K562 (cell line): ENCODE measurements at regions not wholly inside any gene's neighbourhood (a gene's known extent, or its start where the extent isn't known, plus 50 kb on each side); places are given as distances from the start of the nearest gene placed in this dataset.

ENCODE experiments used
- ATAC-seq: fragments of 200-7000 bp; cut with Tn5 transposase; 3 replicates; pipeline ENCODE4 v1.9.1; 2020; ENCODE audit warnings: moderate library complexity
- BruUV-seq: library from RNA; stranded (reverse); fragments of 400-500 nt; replicated peaks from 2 replicates; lab custom pipeline; 2021; lab: Mats Ljungman, UMichigan
- CTCF ChIA-PET: fragments of 300-600 bp; formaldehyde crosslinking; extraction: SDS; loops from one replicate; lab custom pipeline; 2021; ENCODE audit warnings: low intra/inter-chr PET ratio; lab: Yijun Ruan, JAX
- POLR2A ChIA-PET: fragments of 300-600, 350-650 bp; sonication (Branson Sonifier 250); formaldehyde crosslinking; extraction: SDS; loops from one replicate; lab custom pipeline; 2021; ENCODE audit warnings: antibody characterized with exemption, inconsistent platforms; lab: Yijun Ruan, JAX
- DNase-seq, 4 experiments: peaks; one replicate each; pipeline versions ENCODE4 v3.0.0 to v3.0.0-alpha.2; 2011 to 2018; ENCODE audit warnings: low spot score in 3 of 4, mixed read lengths in 3 of 4; ENCODE audit errors: extremely low read depth in 1 of 4
- FAIRE-seq: peaks from 2 replicates; lab custom pipeline; 2011; peaks lifted over from hg19 to GRCh38; lab: Jason Lieb, UNC
- H2AFZ ChIP-seq: 2 replicates; pipeline ENCODE4 v1.6.0; 2011; ENCODE audit warnings: low read depth, low read length, control low read depth, inconsistent platforms
- H3K27ac ChIP-seq: fragments of 200-600 bp; 3 replicates; pipeline ENCODE4 v1.8.0; 2011; ENCODE audit warnings: low read depth, mild to moderate bottlenecking, control low read depth, inconsistent platforms, low read length, moderate library complexity, mixed read lengths; ENCODE audit errors: extremely low read depth
- H3K27me3 ChIP-seq, 2 experiments: fragments of 300-600 bp in 1 of 2; 2 replicates in 1 of 2; 3 replicates in 1 of 2; pipeline versions ENCODE4 v1.6.0 to v1.8.0; 2011; ENCODE audit warnings: inconsistent platforms in 2 of 2, low read length in 2 of 2, mild to moderate bottlenecking in 1 of 2, mixed read lengths in 1 of 2, moderate library complexity in 1 of 2; ENCODE audit not compliant: control insufficient read depth in 2 of 2, insufficient read depth in 2 of 2
- H3K36me3 ChIP-seq: fragments of 300-600 bp; 3 replicates; pipeline ENCODE4 v1.8.0; 2011; ENCODE audit warnings: mild to moderate bottlenecking, low read length, inconsistent platforms; ENCODE audit not compliant: control insufficient read depth, insufficient read depth
- H3K4me1 ChIP-seq, 2 experiments: fragments of 200-600 bp in 1 of 2; replicated peaks in 1 of 2; 2 replicates in 1 of 2; 3 replicates in 1 of 2; pipeline versions ENCODE4 v1.5.1 to v1.8.0; 2011; ENCODE audit warnings: inconsistent platforms in 2 of 2, low read length in 2 of 2, mild to moderate bottlenecking in 1 of 2, mixed read lengths in 1 of 2, moderate library complexity in 1 of 2; ENCODE audit not compliant: control insufficient read depth in 2 of 2, insufficient read depth in 2 of 2
- H3K4me2 ChIP-seq: 2 replicates; pipeline ENCODE4 v1.6.1; 2011; ENCODE audit warnings: low read length, control low read depth, inconsistent platforms, mixed read lengths; ENCODE audit not compliant: insufficient read depth
- H3K4me3 ChIP-seq: fragments of 200-600 bp; sonication (generic), shearing (Covaris generic); 2 replicates; pipeline ENCODE4 v1.5.1; 2016; ENCODE audit warnings: control low read depth, inconsistent platforms
- H3K79me2 ChIP-seq: fragments of 200-600 bp; 3 replicates; pipeline ENCODE4 v1.8.0; 2011; ENCODE audit warnings: low read length, inconsistent platforms; ENCODE audit not compliant: control insufficient read depth, insufficient read depth
- H3K9ac ChIP-seq, 2 experiments: 2 replicates each; pipeline versions ENCODE4 v1.6.0 to v1.6.1; 2011; ENCODE audit warnings: low read depth in 2 of 2, low read length in 2 of 2, control low read depth in 1 of 2, inconsistent platforms in 1 of 2, mild to moderate bottlenecking in 1 of 2, mixed read lengths in 1 of 2; ENCODE audit not compliant: insufficient read depth in 1 of 2
- H3K9me1 ChIP-seq: one replicate; pipeline ENCODE4 v1.6.0; 2011; ENCODE audit warnings: inconsistent platforms, mild to moderate bottlenecking, low read length, moderate library complexity; ENCODE audit not compliant: control insufficient read depth, insufficient read depth
- H3K9me3 ChIP-seq: replicated peaks from 2 replicates; pipeline ENCODE4 v1.5.1; 2011; ENCODE audit warnings: low read depth, low read length, inconsistent platforms; ENCODE audit not compliant: control insufficient read depth, insufficient read depth
- H4K20me1 ChIP-seq: replicated peaks from 2 replicates; pipeline ENCODE4 v1.6.1; 2011; ENCODE audit warnings: low read length, inconsistent platforms, mixed read lengths; ENCODE audit not compliant: control insufficient read depth, insufficient read depth
- ARID1B ChIP-seq: fragments of 450-650 bp; IDR thresholded peaks from 2 replicates; pipeline ENCODE4 v1.6.1; 2016; ENCODE audit warnings: antibody characterized with exemption, mild to moderate bottlenecking, inconsistent platforms
- ELF4 ChIP-seq: fragments of 450-650 bp; formaldehyde crosslinking; IDR thresholded peaks from 2 replicates; pipeline ENCODE4 v1.4.0; 2022; ENCODE audit warnings: missing genetic modification characterization
- HNRNPL ChIP-seq: fragments of 200-400 bp; formaldehyde crosslinking; IDR thresholded peaks from 2 replicates; pipeline ENCODE4 v1.6.1; 2017; ENCODE audit warnings: low read depth, mild to moderate bottlenecking, low read length
- MAFF ChIP-seq: IDR thresholded peaks from 2 replicates; pipeline ENCODE4 v1.6.1; 2012; ENCODE audit warnings: low read length, improper control_type of control experiment
- MCM3 ChIP-seq: fragments of 450-650 bp; IDR thresholded peaks from 2 replicates; pipeline ENCODE4 v1.6.1; 2016
- MTA1 ChIP-seq: fragments of 450-650 bp; IDR thresholded peaks from 2 replicates; pipeline ENCODE4 v1.6.1; 2017; ENCODE audit warnings: borderline replicate concordance
- POLR3A ChIP-seq: IDR thresholded peaks from 2 replicates; pipeline ENCODE4 v1.6.1; 2011; ENCODE audit warnings: borderline replicate concordance, mild to moderate bottlenecking, moderate library complexity; ENCODE audit not compliant: insufficient read length, insufficient read depth; ENCODE audit errors: extremely low read depth
- PPARD ChIP-seq: fragments of 250-450 bp; sonication (Bioruptor Pico); IDR thresholded peaks from 2 replicates; pipeline ENCODE4 v1.8.0; 2022; ENCODE audit warnings: inconsistent platforms, mild to moderate bottlenecking, moderate library complexity
- SMC3 ChIP-seq: conservative IDR thresholded peaks from 2 replicates; pipeline ENCODE4 v1.6.1; 2011; ENCODE audit warnings: low read depth, low read length, improper control_type of control experiment; ENCODE audit not compliant: insufficient read depth
- TCF7L2 ChIP-seq: fragments of 150-350 bp; IDR thresholded peaks from 2 replicates; pipeline ENCODE4 v1.6.1; 2016; ENCODE audit warnings: low read depth, mild to moderate bottlenecking, low read length, moderate library complexity
- XRCC4 ChIP-seq: IDR thresholded peaks from one replicate; pipeline ENCODE4 v1.6.1; 2011; ENCODE audit not compliant: insufficient read depth, insufficient read length; ENCODE audit errors: extremely low read depth
- ZEB2 ChIP-seq: fragments of 450-650 bp; IDR thresholded peaks from 2 replicates; pipeline ENCODE4 v1.6.1; 2016
- ZNF12 ChIP-seq: sonication (generic); formaldehyde crosslinking; IDR thresholded peaks from 2 replicates; pipeline ENCODE4 v1.4.0; 2020; ENCODE audit warnings: mild to moderate bottlenecking, missing genetic modification reagents
- ZNF239 ChIP-seq: fragments of 250-450 bp; sonication (Bioruptor Pico); IDR thresholded peaks from 2 replicates; pipeline ENCODE4 v1.4.0; 2020; ENCODE audit warnings: mild to moderate bottlenecking
- ZNF75A ChIP-seq: fragments of 450-650 bp; formaldehyde crosslinking; IDR thresholded peaks from 2 replicates; pipeline ENCODE4 v1.4.0; 2020; ENCODE audit warnings: mild to moderate bottlenecking
- WGBS: fragments of 100-300 bp; shearing (Covaris generic); methylation state at CpG from one replicate; pipeline ENCODE4 v1.1.6; 2016; ENCODE audit warnings: low coverage, mixed read lengths; ENCODE audit not compliant: insufficient coverage; ENCODE audit errors: missing lambda C conversion rate; 5-methylcytosine and 5-hydroxymethylcytosine counted together
- in situ Hi-C: fragments of 300-500 bp; cut with MboI; formaldehyde crosslinking; loops from 4 replicates; pipeline ENCODE4 v1.15.0; 2018; ENCODE audit warnings: inconsistent platforms, mixed read lengths
- intact Hi-C: fragments of 100-400 bp; cut with micrococcal nuclease; formaldehyde crosslinking; loops from 2 replicates; pipeline ENCODE4 v1.14.2; 2022
- TF ChIP-seq, protein P1 (sequence below), 2 experiments: IDR thresholded peaks; 2 replicates each; pipeline ENCODE4 v1.6.1; 2011; ENCODE audit warnings: borderline replicate concordance in 1 of 2, control low read depth in 1 of 2, low read depth in 1 of 2, low read length in 1 of 2, mild to moderate bottlenecking in 1 of 2, mixed read lengths in 1 of 2, moderate library complexity in 1 of 2; ENCODE audit not compliant: insufficient read depth in 1 of 2, insufficient read length in 1 of 2, poor library complexity in 1 of 2, severe bottlenecking in 1 of 2; ENCODE audit errors: extremely low read depth in 1 of 2
- TF ChIP-seq, protein P2 (sequence below): fragments of 200-800 bp; sonication (Bioruptor generic); IDR thresholded peaks from 2 replicates; pipeline ENCODE4 v1.6.1; 2017; ENCODE audit warnings: missing genetic modification characterization, missing compliant biosample characterization
- TF ChIP-seq, protein P3 (sequence below): IDR thresholded peaks from 2 replicates; pipeline ENCODE4 v1.6.1; 2011; ENCODE audit not compliant: insufficient read length; ENCODE audit errors: extremely low read depth
- TF ChIP-seq, protein P4 (sequence below): fragments of 450-650 bp; IDR thresholded peaks from 2 replicates; pipeline ENCODE4 v1.6.1; 2017; ENCODE audit warnings: antibody characterized with exemption

DNA sequence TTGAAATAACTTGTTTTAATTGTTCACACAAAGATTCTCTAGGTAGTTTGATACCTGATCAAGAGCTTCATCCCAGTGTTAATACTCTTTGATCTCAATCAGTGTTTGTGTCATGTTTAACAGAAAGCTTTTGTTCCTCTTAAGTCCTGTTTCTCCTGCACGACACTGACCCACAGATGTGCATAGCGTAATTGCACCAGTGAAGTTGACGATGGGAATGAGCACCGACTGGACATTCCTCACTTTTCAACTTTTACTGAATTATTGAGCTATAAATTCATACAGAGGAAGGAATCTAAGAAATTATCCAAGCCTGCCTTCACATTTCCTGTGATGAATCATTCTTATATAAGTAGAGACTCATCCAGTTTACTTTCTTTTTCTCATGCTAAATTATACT, 878.7 kb upstream of the TENM3 start:
- FAIRE-seq (no peak), DNase-seq (no peak)
- H3K79me2 ChIP-seq, result no peaks in the 10 kb centered on the region
- 4% methylated on average over 4 of the region's 4 CpGs for WGBS
- no peaks in the 10 kb centered on the region for H3K4me1 ChIP-seq
- H3K27me3 ChIP-seq, result no peaks in the 10 kb centered on the region
- in situ Hi-C loops, result no loop called here
- no peaks in the 10 kb centered on the region for H3K36me3 ChIP-seq
- no peak overlapping the region for H3K4me2 ChIP-seq
- CTCF ChIA-PET, result no interaction called here
- H3K4me3 ChIP-seq, result no peak overlapping the region
- TF ChIP-seq POLR3A, result no peak
- no peak for TF ChIP-seq MAFF
- TF ChIP-seq TCF7L2, result no peak
- TF ChIP-seq ELF4 (CRISPR knock-in tag), result no peak
- no peak for TF ChIP-seq ZNF75A
- no peak for TF ChIP-seq ZNF12 (CRISPR knock-in tag)
- TF ChIP-seq MTA1, result no peak
- TF ChIP-seq PPARD (CRISPR knock-in tag), result no peak
- TF ChIP-seq XRCC4, result no peak
- no peak for TF ChIP-seq ZEB2
- TF ChIP-seq, protein P1, sequence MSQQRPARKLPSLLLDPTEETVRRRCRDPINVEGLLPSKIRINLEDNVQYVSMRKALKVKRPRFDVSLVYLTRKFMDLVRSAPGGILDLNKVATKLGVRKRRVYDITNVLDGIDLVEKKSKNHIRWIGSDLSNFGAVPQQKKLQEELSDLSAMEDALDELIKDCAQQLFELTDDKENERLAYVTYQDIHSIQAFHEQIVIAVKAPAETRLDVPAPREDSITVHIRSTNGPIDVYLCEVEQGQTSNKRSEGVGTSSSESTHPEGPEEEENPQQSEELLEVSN (IDR thresholded peaks at IDR 0.05; ENCODE audit: borderline replicate concordance in 1 of 2, extremely low read depth in 1 of 2, insufficient read depth in 1 of 2, insufficient read length in 1 of 2, low read depth in 1 of 2, low read length in 1 of 2, poor library complexity in 1 of 2, severe bottlenecking in 1 of 2), result no peak
- TF ChIP-seq, protein P2, sequence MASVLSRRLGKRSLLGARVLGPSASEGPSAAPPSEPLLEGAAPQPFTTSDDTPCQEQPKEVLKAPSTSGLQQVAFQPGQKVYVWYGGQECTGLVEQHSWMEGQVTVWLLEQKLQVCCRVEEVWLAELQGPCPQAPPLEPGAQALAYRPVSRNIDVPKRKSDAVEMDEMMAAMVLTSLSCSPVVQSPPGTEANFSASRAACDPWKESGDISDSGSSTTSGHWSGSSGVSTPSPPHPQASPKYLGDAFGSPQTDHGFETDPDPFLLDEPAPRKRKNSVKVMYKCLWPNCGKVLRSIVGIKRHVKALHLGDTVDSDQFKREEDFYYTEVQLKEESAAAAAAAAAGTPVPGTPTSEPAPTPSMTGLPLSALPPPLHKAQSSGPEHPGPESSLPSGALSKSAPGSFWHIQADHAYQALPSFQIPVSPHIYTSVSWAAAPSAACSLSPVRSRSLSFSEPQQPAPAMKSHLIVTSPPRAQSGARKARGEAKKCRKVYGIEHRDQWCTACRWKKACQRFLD (CRISPR knock-in tag), result no peak
- TF ChIP-seq HNRNPL, result no peak
- TF ChIP-seq ARID1B, result no peak
- TF ChIP-seq ZNF239 (CRISPR knock-in tag), result no peak
- TF ChIP-seq SMC3, result no peak
- TF ChIP-seq MCM3, result no peak
- TF ChIP-seq, protein P3, sequence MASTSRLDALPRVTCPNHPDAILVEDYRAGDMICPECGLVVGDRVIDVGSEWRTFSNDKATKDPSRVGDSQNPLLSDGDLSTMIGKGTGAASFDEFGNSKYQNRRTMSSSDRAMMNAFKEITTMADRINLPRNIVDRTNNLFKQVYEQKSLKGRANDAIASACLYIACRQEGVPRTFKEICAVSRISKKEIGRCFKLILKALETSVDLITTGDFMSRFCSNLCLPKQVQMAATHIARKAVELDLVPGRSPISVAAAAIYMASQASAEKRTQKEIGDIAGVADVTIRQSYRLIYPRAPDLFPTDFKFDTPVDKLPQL, result no peak
- TF ChIP-seq, protein P4, sequence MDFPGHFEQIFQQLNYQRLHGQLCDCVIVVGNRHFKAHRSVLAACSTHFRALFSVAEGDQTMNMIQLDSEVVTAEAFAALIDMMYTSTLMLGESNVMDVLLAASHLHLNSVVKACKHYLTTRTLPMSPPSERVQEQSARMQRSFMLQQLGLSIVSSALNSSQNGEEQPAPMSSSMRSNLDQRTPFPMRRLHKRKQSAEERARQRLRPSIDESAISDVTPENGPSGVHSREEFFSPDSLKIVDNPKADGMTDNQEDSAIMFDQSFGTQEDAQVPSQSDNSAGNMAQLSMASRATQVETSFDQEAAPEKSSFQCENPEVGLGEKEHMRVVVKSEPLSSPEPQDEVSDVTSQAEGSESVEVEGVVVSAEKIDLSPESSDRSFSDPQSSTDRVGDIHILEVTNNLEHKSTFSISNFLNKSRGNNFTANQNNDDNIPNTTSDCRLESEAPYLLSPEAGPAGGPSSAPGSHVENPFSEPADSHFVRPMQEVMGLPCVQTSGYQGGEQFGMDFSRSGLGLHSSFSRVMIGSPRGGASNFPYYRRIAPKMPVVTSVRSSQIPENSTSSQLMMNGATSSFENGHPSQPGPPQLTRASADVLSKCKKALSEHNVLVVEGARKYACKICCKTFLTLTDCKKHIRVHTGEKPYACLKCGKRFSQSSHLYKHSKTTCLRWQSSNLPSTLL, result no peak
- TF ChIP-seq, all 486 proteins: peak for 0
- BruUV-seq, result no TSS peak
- H3K9me3 ChIP-seq, result no peaks in the 10 kb centered on the region
- no peak for ATAC-seq
- H2AFZ ChIP-seq, result no peak overlapping the region
- no peak overlapping the region for H3K27ac ChIP-seq
- intact Hi-C loops, result no loop called here
- H4K20me1 ChIP-seq, result no peaks in the 10 kb centered on the region
- no peak overlapping the region for H3K9ac ChIP-seq
- no peaks in the 10 kb centered on the region for H3K9me1 ChIP-seq
- POLR2A ChIA-PET, result no interaction called here
